Caco-2 (cell line): ENCODE measurements at regions not wholly inside any gene's neighbourhood (a gene's known extent, or its start where the extent isn't known, plus 50 kb on each side); places are given as distances from the start of the nearest gene placed in this dataset.

Source experiments
- BruUV-seq: library from RNA; stranded (reverse); fragments of 400-500 nt; replicated peaks from 2 replicates; lab custom pipeline; 2021; lab: Mats Ljungman, UMichigan
- CTCF ChIA-PET: fragments of 300-600 bp; sonication (Branson Sonifier 250); formaldehyde crosslinking; loops from one replicate; lab custom pipeline; 2022; ENCODE audit warnings: antibody characterized with exemption; lab: Charles Lee
- POLR2A ChIA-PET: fragments of 300-600 bp; sonication (Branson Sonifier 250); formaldehyde crosslinking; loops from one replicate; lab custom pipeline; 2022; ENCODE audit warnings: antibody characterized with exemption; lab: Charles Lee
- DNase-seq, 2 experiments: peaks; one replicate each; pipeline versions ENCODE4 v3.0.0 to v3.0.0-alpha.2; 2020 to 2022
- H3K27me3 ChIP-seq: replicated peaks from 2 replicates; pipeline ENCODE4 v1.6.0; 2011; ENCODE audit warnings: low read length; ENCODE audit not compliant: control insufficient read depth, insufficient read depth
- H3K36me3 ChIP-seq: 2 replicates; pipeline ENCODE4 v1.5.1; 2011; ENCODE audit warnings: low read length; ENCODE audit not compliant: control insufficient read depth, insufficient read depth
- H3K4me1 ChIP-seq: fragments of 250-450 bp; sonication (Bioruptor Pico); 2 replicates; pipeline ENCODE4 v1.5.1; 2020; ENCODE audit warnings: mild to moderate bottlenecking
- H3K4me3 ChIP-seq: 2 replicates; pipeline ENCODE4 v1.5.1; 2011; ENCODE audit warnings: low read depth, mild to moderate bottlenecking, control low read depth, low read length
- H3K9me3 ChIP-seq: fragments of 250-450 bp; sonication (Bioruptor Pico); 2 replicates; pipeline ENCODE4 v1.5.1; 2020; ENCODE audit warnings: mild to moderate bottlenecking, moderate library complexity
- H3K27ac Mint-ChIP-seq: one replicate; pipeline ENCODE4 v1.8.0; 2022; ENCODE audit warnings: mixed read lengths; ENCODE audit not compliant: unreplicated experiment
- H3K27me3 Mint-ChIP-seq: one replicate; pipeline ENCODE4 v1.8.0; 2022; ENCODE audit warnings: mixed read lengths; ENCODE audit not compliant: insufficient read depth, unreplicated experiment
- H3K36me3 Mint-ChIP-seq: one replicate; pipeline ENCODE4 v1.8.0; 2022; ENCODE audit warnings: mild to moderate bottlenecking, mixed read lengths; ENCODE audit not compliant: insufficient read depth, unreplicated experiment
- H3K4me1 Mint-ChIP-seq: one replicate; pipeline ENCODE4 v1.8.0; 2022; ENCODE audit warnings: low read depth, mixed read lengths; ENCODE audit not compliant: unreplicated experiment
- H3K4me3 Mint-ChIP-seq: one replicate; pipeline ENCODE4 v1.8.0; 2022; ENCODE audit warnings: mild to moderate bottlenecking, moderate library complexity, mixed read lengths; ENCODE audit not compliant: unreplicated experiment
- H3K9me3 Mint-ChIP-seq: one replicate; pipeline ENCODE4 v1.8.0; 2022; ENCODE audit warnings: mixed read lengths; ENCODE audit not compliant: unreplicated experiment
- CTCF ChIP-seq, 2 experiments: fragments of 200-600 bp in 1 of 2; IDR thresholded peaks; 1 replicate in 1 of 2; 2 replicates in 1 of 2; pipeline versions ENCODE4 v1.5.1 to v1.8.0; 2011 to 2022; ENCODE audit warnings: antibody characterized with exemption in 1 of 2, control low read depth in 1 of 2, inconsistent platforms in 1 of 2, low read depth in 1 of 2, low read length in 1 of 2, mild to moderate bottlenecking in 1 of 2, moderate library complexity in 1 of 2; ENCODE audit not compliant: insufficient read depth in 1 of 2, severe bottlenecking in 1 of 2, unreplicated experiment in 1 of 2
- intact Hi-C: fragments of 100-400 bp; cut with micrococcal nuclease; formaldehyde crosslinking; loops from one replicate; pipeline ENCODE4 v1.10.0; 2022; ENCODE audit not compliant: unreplicated experiment

DNA sequence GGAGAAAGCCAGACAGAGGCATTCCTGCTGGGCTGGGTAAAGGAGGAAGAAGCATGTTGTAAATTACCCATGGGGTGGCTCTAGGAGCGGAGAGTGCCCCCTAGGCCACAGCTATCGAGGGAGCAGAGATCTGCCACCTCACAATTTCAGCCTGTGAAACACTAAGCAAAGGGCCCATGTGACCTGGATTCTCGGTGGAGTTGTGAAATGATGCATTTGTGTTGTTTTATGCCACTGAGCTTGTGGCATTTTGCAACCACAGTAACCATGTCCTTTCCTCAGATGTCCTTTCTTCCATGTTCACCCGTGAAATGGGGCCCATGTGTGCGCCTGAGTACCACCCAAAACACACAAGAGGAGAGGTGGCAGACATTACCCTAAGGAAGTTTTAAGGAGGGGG lies 159.3 kb downstream of the SYK start:
- Mint-ChIP-seq H3K4me1 (no peaks in the 10 kb centered on the region), H3K9me3 (no peaks in the 10 kb centered on the region), H3K4me3 (no peak overlapping the region), H3K27me3 (no peaks in the 10 kb centered on the region), H3K27ac (no peak overlapping the region), H3K36me3 (no peaks in the 10 kb centered on the region)
- intact Hi-C loops = no loop called here
- H3K36me3 ChIP-seq = no peaks in the 10 kb centered on the region
- no peaks in the 10 kb centered on the region for H3K4me1 ChIP-seq
- TF ChIP-seq CTCF (IDR thresholded peaks at IDR 0.05; ENCODE audit: insufficient read depth in 1 of 2, low read depth in 1 of 2, low read length in 1 of 2, severe bottlenecking in 1 of 2, unreplicated experiment in 1 of 2) = no peak
- no peak for DNase-seq
- CTCF ChIA-PET = no interaction called here
- BruUV-seq = no TSS peak
- no peak overlapping the region for H3K4me3 ChIP-seq
- H3K27me3 ChIP-seq = no peaks in the 10 kb centered on the region
- POLR2A ChIA-PET = no interaction called here
- H3K9me3 ChIP-seq = no peaks in the 10 kb centered on the region

DNA sequence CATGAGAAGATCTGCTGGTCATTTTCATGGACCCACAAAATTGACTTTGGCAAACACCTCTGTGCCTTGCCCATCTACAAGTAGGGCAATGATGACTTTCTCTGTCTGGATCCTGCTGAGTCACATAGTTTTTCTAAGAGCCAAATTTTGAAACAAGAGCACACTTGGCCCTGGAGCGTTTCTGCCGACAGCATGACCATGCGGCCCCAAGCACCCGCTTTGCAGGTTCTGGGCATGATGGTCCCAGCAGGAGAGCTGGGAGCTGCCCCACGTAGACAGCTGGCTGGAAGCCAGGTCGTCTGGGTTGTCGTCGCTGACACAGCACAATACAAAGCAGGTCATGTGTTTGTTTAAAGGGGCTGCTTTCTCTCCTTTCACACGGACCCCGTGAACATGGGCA lies 159.8 kb downstream of the SYK start:
- Histone ChIP-seq H3K4me1 (no peaks in the 10 kb centered on the region), H3K27me3 (no peaks in the 10 kb centered on the region), H3K9me3 (no peaks in the 10 kb centered on the region), H3K36me3 (no peaks in the 10 kb centered on the region), H3K4me3 (no peak overlapping the region)
- no peak for TF ChIP-seq CTCF (IDR thresholded peaks at IDR 0.05; ENCODE audit: insufficient read depth in 1 of 2, low read depth in 1 of 2, low read length in 1 of 2, severe bottlenecking in 1 of 2, unreplicated experiment in 1 of 2)
- Mint-ChIP-seq H3K27me3 (no peaks in the 10 kb centered on the region), H3K27ac (no peak overlapping the region), H3K4me1 (no peaks in the 10 kb centered on the region), H3K4me3 (no peak overlapping the region), H3K9me3 (no peaks in the 10 kb centered on the region), H3K36me3 (no peaks in the 10 kb centered on the region)
- ChIA-PET CTCF (no interaction called here), POLR2A (no interaction called here)
- DNase-seq = no peak
- BruUV-seq = no TSS peak
- intact Hi-C loops = no loop called here

GRCh38 chr9:90964101-90965020 lies 162.7 kb downstream of the SYK start:
- no peak overlapping the region for H3K4me3 ChIP-seq
- CTCF ChIA-PET = no interaction called here
- Mint-ChIP-seq H3K27ac (no peak overlapping the region), H3K9me3 (no peaks in the 10 kb centered on the region), H3K4me3 (no peak overlapping the region), H3K4me1 (no peaks in the 10 kb centered on the region), H3K36me3 (no peaks in the 10 kb centered on the region), H3K27me3 (no peaks in the 10 kb centered on the region)
- H3K36me3 ChIP-seq = no peaks in the 10 kb centered on the region
- POLR2A ChIA-PET = no interaction called here
- no peaks in the 10 kb centered on the region for H3K4me1 ChIP-seq
- TF ChIP-seq CTCF (IDR thresholded peaks at IDR 0.05; ENCODE audit: insufficient read depth in 1 of 2, low read depth in 1 of 2, low read length in 1 of 2, severe bottlenecking in 1 of 2, unreplicated experiment in 1 of 2) = no peak
- H3K9me3 ChIP-seq = no peaks in the 10 kb centered on the region
- no peak for DNase-seq
- BruUV-seq = no TSS peak
- intact Hi-C loops = no loop called here
- no peaks in the 10 kb centered on the region for H3K27me3 ChIP-seq
